A673 (cell line): ENCODE measurements at regions not wholly inside any gene's neighbourhood (a gene's known extent, or its start where the extent isn't known, plus 50 kb on each side); places are given as distances from the start of the nearest gene placed in this dataset.

Source experiments
- BruUV-seq: library from RNA; stranded (reverse); fragments of 400-500 nt; replicated peaks from 2 replicates; lab custom pipeline; 2021; lab: Mats Ljungman, UMichigan
- CTCF ChIA-PET: fragments of 300-600 bp; sonication (Branson Sonifier 250); formaldehyde crosslinking; loops from one replicate; lab custom pipeline; 2022; ENCODE audit warnings: antibody characterized with exemption; lab: Charles Lee
- POLR2A ChIA-PET: fragments of 300-600 bp; sonication (Branson Sonifier 250); formaldehyde crosslinking; loops from one replicate; lab custom pipeline; 2022; ENCODE audit warnings: antibody characterized with exemption; ENCODE audit not compliant: low non-redundant PET; lab: Charles Lee
- DNase-seq: peaks from one replicate; pipeline ENCODE4 v3.0.0-alpha.2; 2015; ENCODE audit warnings: low spot score
- H3K27ac ChIP-seq: fragments of 200-600 bp; sonication (generic); 2 replicates; pipeline ENCODE4 v1.5.1; 2016; ENCODE audit warnings: mixed run types, low read depth, mild to moderate bottlenecking, mixed read lengths, antibody characterized with exemption, low read length; ENCODE audit not compliant: poor library complexity, severe bottlenecking
- H3K27me3 ChIP-seq: fragments of 200-600 bp; sonication (generic); replicated peaks from 2 replicates; pipeline ENCODE4 v1.6.1; 2017; ENCODE audit warnings: mixed run types, low read depth, mild to moderate bottlenecking, mixed read lengths, antibody characterized with exemption, low read length; ENCODE audit not compliant: insufficient read depth, poor library complexity
- H3K36me3 ChIP-seq: fragments of 200-600 bp; sonication (generic); 2 replicates; pipeline ENCODE4 v1.6.1; 2016; ENCODE audit warnings: mixed run types, mild to moderate bottlenecking, mixed read lengths, antibody characterized with exemption, low read length; ENCODE audit not compliant: insufficient read depth, poor library complexity, severe bottlenecking
- H3K4me1 ChIP-seq: fragments of 200-600 bp; sonication (generic); 2 replicates; pipeline ENCODE4 v1.6.1; 2017; ENCODE audit warnings: mixed run types, mild to moderate bottlenecking, mixed read lengths, antibody characterized with exemption, low read length; ENCODE audit not compliant: insufficient read depth, poor library complexity, severe bottlenecking
- H3K4me3 ChIP-seq: fragments of 200-600 bp; sonication (generic); 2 replicates; pipeline ENCODE4 v1.5.1; 2016; ENCODE audit warnings: low read depth, mixed run types, mild to moderate bottlenecking, mixed read lengths, low read length; ENCODE audit not compliant: poor library complexity, severe bottlenecking
- H3K9me3 ChIP-seq: fragments of 200-600 bp; sonication (generic); 2 replicates; pipeline ENCODE4 v1.6.1; 2016; ENCODE audit warnings: mixed run types, low read depth, mild to moderate bottlenecking, mixed read lengths, antibody characterized with exemption, low read length; ENCODE audit not compliant: poor library complexity, severe bottlenecking
- CTCF ChIP-seq: fragments of 300-800, 200-600 bp; sonication (generic); conservative IDR thresholded peaks from 2 replicates; pipeline ENCODE4 v1.5.1; 2017; ENCODE audit warnings: low read depth, mild to moderate bottlenecking, antibody characterized with exemption, low read length, moderate library complexity, mixed read lengths
- EZH2 ChIP-seq: fragments of 200-600 bp; sonication (generic); IDR thresholded peaks from 2 replicates; pipeline ENCODE4 v1.6.1; 2017; ENCODE audit warnings: borderline replicate concordance, low read depth, mild to moderate bottlenecking, mixed read lengths, antibody characterized with exemption, low read length; ENCODE audit not compliant: poor library complexity, severe bottlenecking
- intact Hi-C: fragments of 100-400 bp; cut with micrococcal nuclease; formaldehyde crosslinking; loops from one replicate; pipeline ENCODE4 v1.10.0; 2022; ENCODE audit not compliant: unreplicated experiment

- Histone ChIP-seq H3K9me3 (no peaks in the 10 kb centered on the region), H3K4me3 (no peak overlapping the region), H3K4me1 (no peaks in the 10 kb centered on the region), H3K27me3 (no peaks in the 10 kb centered on the region), H3K36me3 (no peaks in the 10 kb centered on the region), H3K27ac (no peak overlapping the region)
- no peak for DNase-seq
- no TSS peak for BruUV-seq
- no peak for TF ChIP-seq EZH2
- TF ChIP-seq CTCF = no peak
- ChIA-PET POLR2A (no interaction called here), CTCF (no interaction called here)
- intact Hi-C loops = no loop called here
Observed at GRCh38 chr5:114006582-114006981, 355.3 kb upstream of the KCNN2 start.

DNA sequence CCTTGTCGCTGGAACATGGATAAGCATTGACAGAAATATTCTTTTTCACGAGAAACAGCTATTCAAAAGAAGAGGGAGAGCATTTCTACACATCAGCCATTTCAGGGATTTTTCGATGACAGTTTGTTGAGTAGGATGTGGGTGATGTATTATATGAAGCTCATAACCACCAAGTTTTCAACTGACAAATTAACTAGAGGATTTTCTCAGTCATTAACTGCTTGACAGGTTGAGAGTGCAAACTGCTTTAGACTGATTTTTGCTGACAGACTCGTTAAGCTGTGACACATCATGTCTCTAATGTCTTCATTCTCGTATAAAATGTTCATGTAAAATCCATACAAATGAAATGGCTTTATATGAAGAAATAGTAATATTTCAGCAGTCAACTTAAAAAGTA, 354.2 kb upstream of the KCNN2 start:
- no peak overlapping the region for H3K27ac ChIP-seq
- H3K27me3 ChIP-seq = no peaks in the 10 kb centered on the region
- ChIA-PET POLR2A (no interaction called here), CTCF (no interaction called here)
- no peaks in the 10 kb centered on the region for H3K4me1 ChIP-seq
- no peak for DNase-seq
- TF ChIP-seq EZH2 (no peak), CTCF (no peak)
- intact Hi-C loops = no loop called here
- no peak overlapping the region for H3K4me3 ChIP-seq
- H3K36me3 ChIP-seq = no peaks in the 10 kb centered on the region
- no TSS peak for BruUV-seq
- no peaks in the 10 kb centered on the region for H3K9me3 ChIP-seq

DNA sequence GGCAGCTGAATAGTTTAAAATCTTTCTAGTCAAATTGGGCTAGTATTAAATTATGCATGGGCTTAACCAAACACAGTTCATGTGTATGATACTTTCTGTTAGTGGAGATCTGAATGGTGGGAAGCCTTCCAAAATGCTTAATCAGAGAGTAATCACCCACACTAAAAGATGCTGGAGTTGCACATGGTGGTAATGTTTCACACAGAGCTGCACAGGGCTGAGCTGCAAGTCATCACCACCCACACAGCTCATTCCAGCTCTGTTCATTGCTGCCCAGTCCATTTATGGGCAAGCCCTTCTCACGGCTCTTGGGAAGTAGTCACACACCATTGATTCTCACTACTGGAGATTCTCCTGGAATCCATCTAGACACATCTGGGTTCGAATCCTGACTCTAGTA, 351.5 kb upstream of the KCNN2 start:
- TF ChIP-seq EZH2 (no peak), CTCF (no peak)
- Histone ChIP-seq H3K4me1 (no peaks in the 10 kb centered on the region), H3K4me3 (no peak overlapping the region), H3K9me3 (no peaks in the 10 kb centered on the region), H3K27ac (no peak overlapping the region), H3K36me3 (no peaks in the 10 kb centered on the region), H3K27me3 (no peaks in the 10 kb centered on the region)
- intact Hi-C loops = no loop called here
- CTCF ChIA-PET = no interaction called here
- no peak for DNase-seq
- POLR2A ChIA-PET = no interaction called here
- no TSS peak for BruUV-seq
